Activated T-cell treated with anti-CD3 and anti-CD28 coated beads, Interleukin-2, amount 50 U/mL, for 48 hours (primary cell): ENCODE measurements at regions not wholly inside any gene's neighbourhood (a gene's known extent, or its start where the extent isn't known, plus 50 kb on each side); places are given as distances from the start of the nearest gene placed in this dataset.

ENCODE experiments used
- DNase-seq, 2 experiments: peaks; one replicate each; pipeline ENCODE4 v3.0.0-alpha.2; 2020

GRCh38 chr11:92322225-92322624, 97.6 kb downstream of the FAT3 start:
- DNase-seq, result no peak

- no peak for DNase-seq
Observed at GRCh38 chr11:92324890-92325289, 100.3 kb downstream of the FAT3 start.

GRCh38 chr11:92325416-92325815, 100.8 kb downstream of the FAT3 start:
- no peak for DNase-seq

GRCh38 chr11:92329137-92329536, 104.5 kb downstream of the FAT3 start:
- no peak for DNase-seq

GRCh38 chr11:92329646-92330045, 105.0 kb downstream of the FAT3 start:
- DNase-seq, result no peak

DNA sequence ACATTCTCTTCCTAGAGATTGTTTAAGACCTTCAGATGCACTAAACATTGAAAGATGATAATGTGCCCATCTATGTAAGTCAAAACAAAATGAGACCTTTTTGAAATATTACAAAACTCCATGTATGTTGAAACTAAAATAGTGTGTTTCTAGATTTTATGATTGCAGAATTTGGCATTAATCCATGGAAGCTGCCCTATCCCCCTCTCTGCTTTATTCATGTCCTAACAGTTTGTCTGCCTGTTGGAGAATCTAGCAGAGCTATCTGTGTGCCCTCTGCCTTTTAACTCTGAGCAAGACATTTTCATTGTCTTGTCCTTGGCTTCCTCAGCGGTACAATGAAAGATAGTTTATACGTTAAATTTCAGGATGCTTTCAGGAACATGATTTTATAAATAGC, 105.5 kb downstream of the FAT3 start:
- no peak for DNase-seq

DNA sequence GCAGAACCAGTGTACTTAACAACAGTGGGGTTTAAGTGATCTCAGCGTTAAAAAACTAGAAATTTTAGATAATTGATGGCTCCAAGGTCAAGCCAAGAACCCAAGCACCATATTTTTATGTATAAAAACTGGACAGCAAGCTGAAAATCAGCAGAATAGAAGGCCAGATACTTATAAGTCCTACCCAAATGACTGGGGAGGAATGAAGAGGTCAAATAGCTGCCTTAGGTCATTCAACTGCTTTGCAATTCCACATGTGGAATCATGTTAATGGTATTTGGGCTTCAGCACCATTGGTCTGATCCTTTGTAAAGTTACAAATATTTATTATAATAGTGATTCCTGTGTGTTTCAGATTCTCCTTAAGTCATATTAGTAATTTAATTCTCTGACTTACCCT, 108.4 kb downstream of the FAT3 start:
- no peak for DNase-seq

- DNase-seq, result peak in 1 of 2 experiments; percentile 14
Observed at GRCh38 chr11:92340839-92341238, 116.2 kb downstream of the FAT3 start.

DNA sequence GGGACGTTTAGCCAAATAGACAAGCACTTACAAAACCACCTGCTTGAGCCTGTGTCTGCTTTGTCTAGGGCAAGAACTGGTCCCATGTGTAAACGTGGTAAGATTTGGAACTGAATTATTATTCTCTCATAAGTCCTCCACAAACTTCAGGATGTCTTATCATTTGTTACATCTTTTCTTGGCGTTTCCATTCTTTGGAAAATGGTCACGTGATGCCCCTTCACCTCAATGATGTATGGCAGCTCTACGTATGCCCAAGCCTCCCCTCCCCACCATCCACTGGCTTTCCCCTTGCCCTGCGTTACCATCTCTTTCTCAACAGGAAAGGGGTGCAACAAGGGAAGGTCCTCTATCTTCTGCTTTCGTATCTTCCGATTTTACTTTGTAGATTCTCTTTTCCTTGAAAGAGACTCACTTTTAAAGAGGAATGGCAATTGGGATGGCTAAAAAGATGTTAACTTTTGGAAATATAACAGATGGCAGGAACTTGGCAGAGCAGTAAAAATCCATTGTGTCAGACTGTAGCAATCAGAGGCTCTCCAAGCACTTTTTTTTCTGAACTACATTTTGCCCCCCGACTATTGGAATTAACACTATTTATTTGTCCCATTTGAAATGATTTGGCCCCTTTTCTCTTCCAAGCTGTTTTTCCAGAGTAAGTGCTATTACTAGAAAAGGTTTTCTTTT, 117.6 kb downstream of the FAT3 start:
- DNase-seq, result no peak

DNA sequence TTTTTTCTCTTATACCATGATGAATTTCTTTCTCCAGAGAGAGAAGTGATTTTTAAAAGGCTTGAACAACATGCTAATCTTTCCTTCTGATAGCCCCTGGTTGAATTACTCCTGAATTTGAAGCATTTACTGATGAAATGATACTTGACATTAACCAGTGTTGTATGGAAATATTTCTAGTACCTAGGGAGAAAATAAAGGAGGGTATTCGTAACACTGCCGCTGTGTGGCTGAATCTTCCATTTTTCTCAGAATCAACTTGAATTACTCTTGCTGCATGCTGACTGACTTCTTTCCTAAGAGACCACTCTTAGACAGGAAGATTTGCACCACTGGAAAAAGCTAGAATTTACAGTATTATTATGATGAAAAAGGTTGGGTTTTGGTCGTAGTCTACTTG, 118.3 kb downstream of the FAT3 start:
- no peak for DNase-seq

DNA sequence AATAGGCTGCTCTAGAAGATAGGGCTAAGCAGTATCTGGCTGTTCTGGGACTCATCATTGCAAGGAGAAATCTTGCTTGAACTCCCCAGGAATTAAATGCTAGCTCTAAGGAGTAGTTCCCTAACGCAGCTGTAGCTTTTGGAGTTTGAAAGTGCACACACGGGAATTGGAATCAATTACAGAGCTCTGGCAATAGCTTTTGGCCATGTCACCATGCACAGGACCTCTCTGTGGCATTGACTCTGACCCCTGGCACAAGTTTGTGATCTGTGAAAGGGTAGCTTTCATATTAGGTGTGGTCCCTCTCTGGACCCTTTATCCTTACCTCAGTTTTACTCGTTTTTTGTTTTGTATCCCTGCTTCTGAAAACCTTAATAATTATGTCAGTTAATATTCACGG, 121.6 kb downstream of the FAT3 start:
- DNase-seq, result no peak

GRCh38 chr11:92347454-92347853, 122.8 kb downstream of the FAT3 start:
- DNase-seq, result no peak

- DNase-seq, result no peak
Observed at GRCh38 chr11:92349486-92350156, 125.0 kb downstream of the FAT3 start.

GRCh38 chr11:92357344-92357743, 132.7 kb downstream of the FAT3 start:
- no peak for DNase-seq

GRCh38 chr11:92357841-92358240, 133.2 kb downstream of the FAT3 start:
- DNase-seq, result no peak

DNA sequence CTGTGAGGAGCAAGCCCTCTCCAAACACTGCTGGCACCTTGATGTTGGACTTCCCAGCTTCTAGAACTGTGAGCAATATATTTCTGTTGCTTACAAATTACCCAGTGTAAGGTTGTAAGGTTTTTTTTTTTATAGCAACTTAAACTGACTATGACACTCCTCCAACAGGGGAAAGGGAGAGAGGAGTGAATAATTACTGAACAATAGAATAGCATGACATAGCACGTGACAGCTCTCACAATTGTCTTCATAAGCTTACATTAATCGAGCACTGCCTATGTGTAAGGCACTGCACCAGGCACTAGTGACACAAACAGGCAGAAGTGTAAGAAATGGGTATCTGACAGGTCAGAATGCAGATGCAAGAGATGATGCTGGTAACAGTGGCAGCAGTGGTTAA, 136.9 kb downstream of the FAT3 start:
- no peak for DNase-seq

DNA sequence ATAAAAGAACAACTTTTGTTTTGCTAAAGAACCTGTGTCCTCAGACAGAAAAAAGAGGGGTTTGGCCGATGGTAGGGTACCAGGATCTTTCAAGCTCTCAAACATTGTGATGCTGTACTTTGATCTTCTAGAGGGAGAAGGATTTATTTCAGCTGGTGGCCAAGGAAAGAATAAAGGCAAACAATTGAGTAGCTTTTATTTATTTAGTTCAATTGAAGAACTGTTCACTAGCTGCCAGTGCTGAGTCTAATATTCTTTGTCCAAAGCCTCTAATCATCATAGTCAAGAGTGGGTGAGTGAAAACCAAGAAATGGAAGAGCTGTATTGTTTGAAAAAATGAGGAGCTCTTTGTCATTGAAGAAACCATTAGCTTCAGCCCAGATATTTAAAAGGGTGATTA, 138.4 kb downstream of the FAT3 start:
- no peak for DNase-seq

- DNase-seq, result no peak
Observed at GRCh38 chr11:92364177-92364576, 139.6 kb downstream of the FAT3 start.

GRCh38 chr11:92376146-92376599, 151.6 kb downstream of the FAT3 start:
- no peak for DNase-seq

- no peak for DNase-seq
Observed at GRCh38 chr11:92376680-92377079, 152.1 kb downstream of the FAT3 start.

GRCh38 chr11:92380882-92381281, 156.3 kb downstream of the FAT3 start:
- DNase-seq, result no peak

DNA sequence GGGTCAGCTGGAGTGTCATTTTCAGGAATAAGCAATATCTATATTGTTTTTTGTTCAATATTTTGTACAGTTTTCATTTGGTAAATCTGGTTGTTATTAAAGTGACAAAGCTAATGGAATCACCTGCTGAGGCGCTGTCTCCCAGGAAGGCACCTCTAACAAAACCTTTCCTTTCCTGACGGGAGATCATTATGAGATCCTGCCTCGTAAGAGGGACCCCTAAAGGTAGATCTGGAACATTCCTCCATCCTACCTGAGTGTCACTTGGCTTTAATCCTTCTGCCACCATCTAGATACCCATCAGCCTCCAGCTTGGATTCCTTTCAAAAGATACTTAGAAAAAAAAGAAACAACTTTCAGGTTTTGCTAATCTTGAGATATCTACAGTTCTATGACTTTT, 157.7 kb downstream of the FAT3 start:
- no peak for DNase-seq

- no peak for DNase-seq
Observed at GRCh38 chr11:92383430-92383829, 158.8 kb downstream of the FAT3 start.

GRCh38 chr11:92384358-92384757, 159.7 kb downstream of the FAT3 start:
- no peak for DNase-seq

DNA sequence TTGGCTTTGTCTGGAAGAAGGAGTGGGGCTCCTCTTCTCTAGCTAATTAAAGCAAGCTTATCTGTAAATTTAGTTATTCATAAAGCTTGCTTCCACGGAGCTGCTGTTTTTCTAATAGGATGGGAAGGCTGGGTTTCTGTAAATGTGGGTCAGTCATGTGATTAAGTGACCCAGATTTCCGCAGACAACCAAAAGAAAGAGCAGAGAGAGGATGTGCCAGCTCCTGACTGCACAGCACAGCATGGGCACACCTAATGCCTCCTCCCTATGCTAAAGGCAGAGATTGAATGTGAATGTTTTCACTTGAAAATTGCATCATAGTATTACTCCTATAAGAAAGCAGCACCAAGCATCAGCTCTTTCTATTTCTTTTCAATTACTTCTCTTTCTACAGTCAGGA, 160.2 kb downstream of the FAT3 start:
- no peak for DNase-seq
